Right lobe of liver (tissue), 6 donors: ENCODE measurements at regions not wholly inside any gene's neighbourhood (a gene's known extent, or its start where the extent isn't known, plus 50 kb on each side); places are given as distances from the start of the nearest gene placed in this dataset.

Experiments
- ATAC-seq, 4 donors: fragments of 200-7000 bp; cut with Tn5 transposase; one replicate each; pipeline ENCODE4 v1.9.1; 2020; ENCODE audit warnings: mild to moderate bottlenecking in 4 of 4, moderate library complexity in 4 of 4
- DNase-seq, 3 donors: peaks; one replicate each; pipeline ENCODE4 v3.0.0-alpha.2; 2020
- H3K27ac ChIP-seq, 3 donors: fragments of 200-600 bp; one replicate each; pipeline ENCODE4 v1.8.0; 2022
- H3K27me3 ChIP-seq, 2 donors: fragments of 200-600 bp; one replicate each; pipeline ENCODE4 v1.8.0; 2022
- H3K36me3 ChIP-seq, 4 donors: fragments of 200-600 bp; sonication (generic) in 1 of 4; one replicate each; pipeline versions ENCODE4 v1.5.1 to v1.8.0; 2017 to 2022; ENCODE audit warnings: control low read depth in 1 of 4
- H3K4me1 ChIP-seq, 4 donors: fragments of 200-600 bp; sonication (generic) in 1 of 4; one replicate each; pipeline versions ENCODE4 v1.5.1 to v1.8.0; 2017 to 2022; ENCODE audit warnings: control low read depth in 1 of 4
- H3K4me3 ChIP-seq, 3 donors: fragments of 200-600 bp; one replicate each; pipeline ENCODE4 v1.8.0; 2022
- H3K9me3 ChIP-seq, 4 donors: fragments of 200-600 bp; sonication (generic) in 1 of 4; one replicate each; pipeline versions ENCODE4 v1.5.1 to v1.8.0; 2017 to 2022; ENCODE audit warnings: control low read depth in 1 of 4
- CTCF ChIP-seq, 4 donors: fragments of 200-600 bp in 3 of 4; fragments of 450-650 bp in 1 of 4; IDR thresholded peaks; one replicate each; pipeline versions ENCODE4 v1.5.1 to v1.8.0; 2016 to 2022; ENCODE audit warnings: antibody characterized with exemption in 4 of 4, mild to moderate bottlenecking in 2 of 4
- POLR2A ChIP-seq: fragments of 450-650 bp; IDR thresholded peaks from one replicate; pipeline ENCODE4 v1.6.1; 2017; ENCODE audit warnings: antibody characterized with exemption, mild to moderate bottlenecking
- WGBS: methylation state at CpG from one replicate; pipeline ENCODE4 v1.1.6; 2018; ENCODE audit warnings: low coverage, low lambda C conversion rate; ENCODE audit not compliant: insufficient coverage; ENCODE audit errors: missing lambda C conversion rate; 5-methylcytosine and 5-hydroxymethylcytosine counted together
- intact Hi-C, 2 donors: fragments of 100-400 bp; cut with DNase I; formaldehyde crosslinking; loops; one replicate each; pipeline versions ENCODE4 v1.11.2 to v1.14.1; 2022
- donor health status: DM: no; HTN: yes; CAD: no.
- donor health status: DM: no; HTN: no; CAD: no.
- donor health status: DM: no; HTN: no; CAD: no.
- donor health status: DM: no; HTN: yes; CAD: no.
- donor health status: DM: no; HTN: yes; CAD: no.

- no peaks in the 10 kb centered on the region for H3K36me3 ChIP-seq
- ATAC-seq (no peak), DNase-seq (no peak)
- H3K4me1 ChIP-seq, result peaks cover 0 to 18% (median 14%) of the 10 kb centered on the region in 4 donors
- intact Hi-C loops, result no loop called here
- TF ChIP-seq CTCF (IDR thresholded peaks at IDR 0.05), result no peak
- no peak for TF ChIP-seq POLR2A
- H3K27me3 ChIP-seq, result no peaks in the 10 kb centered on the region
- H3K27ac ChIP-seq, result no peak overlapping the region
- no peak overlapping the region for H3K4me3 ChIP-seq
- WGBS, result 88% methylated on average over 4 of the region's 4 CpGs
- H3K9me3 ChIP-seq, result no peaks in the 10 kb centered on the region
Observed at GRCh38 chr7:12772768-12773167, 85.3 kb downstream of the ARL4A start.

GRCh38 chr7:12777257-12777656 lies 89.8 kb downstream of the ARL4A start:
- Histone ChIP-seq H3K36me3 (no peaks in the 10 kb centered on the region), H3K9me3 (no peaks in the 10 kb centered on the region), H3K27me3 (no peaks in the 10 kb centered on the region), H3K27ac (no peak overlapping the region), H3K4me3 (no peak overlapping the region), H3K4me1 (no peaks in the 10 kb centered on the region)
- ATAC-seq (no peak), DNase-seq (no peak)
- WGBS, result 82% methylated on average over 2 of the region's 2 CpGs
- TF ChIP-seq CTCF (IDR thresholded peaks at IDR 0.05), result no peak
- TF ChIP-seq POLR2A, result no peak
- intact Hi-C loops, result no loop called here

GRCh38 chr7:12779947-12780346 lies 92.5 kb downstream of the ARL4A start:
- Histone ChIP-seq H3K9me3 (no peaks in the 10 kb centered on the region), H3K4me3 (no peak overlapping the region), H3K27ac (no peak overlapping the region), H3K36me3 (no peaks in the 10 kb centered on the region), H3K27me3 (no peaks in the 10 kb centered on the region), H3K4me1 (no peaks in the 10 kb centered on the region)
- no peak for DNase-seq
- WGBS, result 49% methylated on average over 3 of the region's 3 CpGs
- ATAC-seq, result no peak
- intact Hi-C loops, result no loop called here
- TF ChIP-seq POLR2A (no peak), CTCF (IDR thresholded peaks at IDR 0.05) (no peak)

- no peaks in the 10 kb centered on the region for H3K4me1 ChIP-seq
- intact Hi-C loops, result no loop called here
- H3K9me3 ChIP-seq, result no peaks in the 10 kb centered on the region
- no peaks in the 10 kb centered on the region for H3K27me3 ChIP-seq
- H3K4me3 ChIP-seq, result no peak overlapping the region
- ATAC-seq, result no peak
- DNase-seq, result no peak
- no peaks in the 10 kb centered on the region for H3K36me3 ChIP-seq
- 35% methylated on average over 1 of the region's 1 CpG for WGBS
- TF ChIP-seq CTCF (IDR thresholded peaks at IDR 0.05) (no peak), POLR2A (no peak)
- H3K27ac ChIP-seq, result no peak overlapping the region
Observed at GRCh38 chr7:12783421-12784095, 96.1 kb downstream of the ARL4A start.

GRCh38 chr7:12785473-12785872 lies 98.0 kb downstream of the ARL4A start:
- Histone ChIP-seq H3K9me3 (no peaks in the 10 kb centered on the region), H3K27me3 (no peaks in the 10 kb centered on the region), H3K27ac (no peak overlapping the region), H3K4me3 (no peak overlapping the region), H3K4me1 (no peaks in the 10 kb centered on the region), H3K36me3 (no peaks in the 10 kb centered on the region)
- intact Hi-C loops, result no loop called here
- WGBS, result 59% methylated on average over 4 of the region's 4 CpGs
- ATAC-seq (no peak), DNase-seq (no peak)
- TF ChIP-seq CTCF (IDR thresholded peaks at IDR 0.05) (no peak), POLR2A (no peak)
